ENCODE measurements at regions not wholly inside any gene's neighbourhood (a gene's known extent, or its start where the extent isn't known, plus 50 kb on each side); places are given as distances from the start of the nearest gene placed in this dataset.

DNA sequence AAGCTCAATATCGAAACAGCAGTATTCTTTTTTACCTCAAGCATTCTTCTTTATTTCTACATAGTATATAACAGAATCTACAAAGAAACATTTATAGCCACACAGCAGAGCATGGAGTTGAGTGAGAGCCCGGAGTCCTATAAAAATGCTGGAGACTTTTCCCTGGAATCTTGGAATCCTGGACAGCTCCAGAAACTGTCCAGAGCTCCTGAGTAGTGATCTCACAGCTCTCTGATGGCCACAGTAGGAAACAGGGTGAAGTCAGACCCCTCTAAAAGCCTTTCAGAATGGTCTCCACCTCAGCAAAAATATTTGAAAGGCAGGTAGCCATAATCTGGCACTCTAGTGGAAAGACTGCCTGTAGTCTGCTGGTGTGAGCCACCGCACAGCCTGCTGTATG, 149.3 kb upstream of the STXBP5 start:
- no peak overlapping the region for H3K4me3 ChIP-seq (ENCODE audit: low read length)
- H3K4me1 ChIP-seq (ENCODE audit: control insufficient read depth, low read depth, low read length): peaks cover 23% of the 10 kb centered on the region
- no peaks in the 10 kb centered on the region for H3K36me3 ChIP-seq (ENCODE audit: control insufficient read depth, low read depth, low read length)
- no peaks in the 10 kb centered on the region for H3K9me3 ChIP-seq (ENCODE audit: control insufficient read depth, low read depth, low read length)
- no peak overlapping the region for H3K27ac ChIP-seq (ENCODE audit: low read length)
- H3K27me3 ChIP-seq (ENCODE audit: control insufficient read depth, insufficient read depth, low read length): no peaks in the 10 kb centered on the region
- H3K9ac ChIP-seq (ENCODE audit: low read length): no peak overlapping the region

DNA sequence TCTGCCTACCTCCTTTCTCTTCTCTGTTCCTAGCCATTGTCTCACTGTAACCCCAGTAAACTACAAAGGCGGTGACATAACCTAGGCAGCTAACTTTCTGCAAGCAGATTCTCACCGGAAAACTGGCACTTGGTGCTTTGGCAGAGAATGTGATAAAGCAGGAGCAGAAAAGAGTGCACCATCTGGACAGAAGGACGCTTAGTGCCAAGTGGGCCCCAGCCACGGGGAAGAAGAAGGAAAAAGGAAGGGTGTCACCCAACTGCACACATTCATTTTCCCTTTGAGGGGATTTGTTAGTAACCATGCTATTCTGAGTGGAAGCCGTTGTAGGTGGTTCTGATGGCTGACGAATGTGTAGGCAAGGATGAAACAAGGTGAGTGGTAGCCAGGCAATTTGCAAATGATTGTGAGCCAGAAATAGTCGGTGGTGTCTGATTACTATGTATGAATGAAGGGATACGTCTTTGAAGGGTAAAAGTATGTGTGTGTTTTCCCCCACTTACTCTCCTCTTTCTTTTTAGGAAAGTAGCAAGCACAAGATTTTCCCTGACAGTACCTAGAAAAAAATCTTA, 148.3 kb upstream of the STXBP5 start:
- Histone ChIP-seq H3K27ac (ENCODE audit: low read length) (no peak overlapping the region), H3K9ac (ENCODE audit: low read length) (no peak overlapping the region), H3K36me3 (ENCODE audit: control insufficient read depth, low read depth, low read length) (no peaks in the 10 kb centered on the region)

DNA sequence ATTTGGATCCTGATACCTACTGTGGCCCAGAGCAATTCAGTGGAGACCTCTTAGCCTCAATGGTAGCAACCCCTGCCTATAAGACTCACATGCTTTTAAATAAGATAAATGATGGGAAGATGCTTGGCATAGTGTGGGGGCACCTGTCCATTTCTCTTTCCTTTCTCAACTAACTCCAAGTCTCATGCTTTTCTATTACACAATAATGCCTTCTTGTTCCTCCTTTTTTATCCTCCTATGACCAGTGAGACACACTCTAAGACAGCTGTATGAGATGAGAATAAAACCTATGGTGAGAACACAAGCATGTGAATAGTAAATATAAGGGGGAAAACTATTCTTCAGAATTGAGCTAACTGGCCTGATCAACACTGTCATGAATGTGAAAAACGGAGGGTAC, 147.0 kb upstream of the STXBP5 start:
- Histone ChIP-seq H3K4me1 (ENCODE audit: control insufficient read depth, low read depth, low read length) (peaks cover 23% of the 10 kb centered on the region), H3K27ac (ENCODE audit: low read length) (no peak overlapping the region), H3K36me3 (ENCODE audit: control insufficient read depth, low read depth, low read length) (no peaks in the 10 kb centered on the region), H3K4me3 (ENCODE audit: low read length) (no peak overlapping the region), H3K9ac (ENCODE audit: low read length) (no peak overlapping the region), H3K9me3 (ENCODE audit: control insufficient read depth, low read depth, low read length) (no peaks in the 10 kb centered on the region), H3K27me3 (ENCODE audit: control insufficient read depth, insufficient read depth, low read length) (no peaks in the 10 kb centered on the region)

More for the DNA sequence above, 148.3 kb upstream of the STXBP5 start:
- H3K4me1 ChIP-seq (ENCODE audit: control insufficient read depth, low read depth, low read length): peaks cover 23% of the 10 kb centered on the region
- H3K9me3 ChIP-seq (ENCODE audit: control insufficient read depth, low read depth, low read length): no peaks in the 10 kb centered on the region
- no peak overlapping the region for H3K4me3 ChIP-seq (ENCODE audit: low read length)
- H3K27me3 ChIP-seq (ENCODE audit: control insufficient read depth, insufficient read depth, low read length): no peaks in the 10 kb centered on the region

GRCh38 chr6:147057705-147058342, 146.4 kb upstream of the STXBP5 start:
- H3K36me3 ChIP-seq (ENCODE audit: control insufficient read depth, low read depth, low read length): no peaks in the 10 kb centered on the region
- H3K9ac ChIP-seq (ENCODE audit: low read length): no peak overlapping the region
- no peaks in the 10 kb centered on the region for H3K9me3 ChIP-seq (ENCODE audit: control insufficient read depth, low read depth, low read length)
- H3K27ac ChIP-seq (ENCODE audit: low read length): no peak overlapping the region
- no peak overlapping the region for H3K4me3 ChIP-seq (ENCODE audit: low read length)
- peaks cover 18% of the 10 kb centered on the region for H3K4me1 ChIP-seq (ENCODE audit: control insufficient read depth, low read depth, low read length)
- H3K27me3 ChIP-seq (ENCODE audit: control insufficient read depth, insufficient read depth, low read length): no peaks in the 10 kb centered on the region

DNA sequence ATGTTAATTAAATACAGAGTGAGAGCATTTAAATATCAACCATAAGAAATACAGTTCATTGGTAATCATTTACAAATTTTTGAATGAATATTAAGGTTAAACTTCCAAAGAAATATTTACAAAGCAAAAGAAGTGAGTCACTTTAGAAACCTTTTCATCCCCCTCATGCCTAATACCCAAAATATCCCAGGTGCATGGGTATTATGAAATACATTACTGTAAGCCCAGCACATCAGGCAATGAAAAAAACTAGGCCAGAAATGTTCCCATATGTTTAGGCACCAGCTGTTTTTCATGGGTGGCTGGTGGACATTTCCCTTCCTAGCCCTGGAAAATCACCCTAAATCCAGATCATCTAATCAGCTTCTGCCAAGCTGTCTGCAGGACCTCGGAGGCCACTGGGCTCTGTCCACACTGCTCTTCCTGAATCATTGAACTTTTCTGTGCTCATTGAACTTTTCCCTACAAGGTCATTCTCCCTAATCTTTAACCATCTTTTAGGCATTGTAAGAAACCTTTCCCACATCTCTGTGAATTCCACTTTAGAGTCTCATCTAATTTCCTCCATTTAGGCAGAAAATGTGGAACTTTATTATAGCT, 145.3 kb upstream of the STXBP5 start:
- Histone ChIP-seq H3K27ac (ENCODE audit: low read length) (no peak overlapping the region), H3K27me3 (ENCODE audit: control insufficient read depth, insufficient read depth, low read length) (no peaks in the 10 kb centered on the region), H3K9ac (ENCODE audit: low read length) (no peak overlapping the region), H3K4me3 (ENCODE audit: low read length) (no peak overlapping the region), H3K36me3 (ENCODE audit: control insufficient read depth, low read depth, low read length) (no peaks in the 10 kb centered on the region), H3K4me1 (ENCODE audit: control insufficient read depth, low read depth, low read length) (peaks cover 12% of the 10 kb centered on the region), H3K9me3 (ENCODE audit: control insufficient read depth, low read depth, low read length) (no peaks in the 10 kb centered on the region)

GRCh38 chr6:147060636-147061035, 143.6 kb upstream of the STXBP5 start:
- no peak overlapping the region for H3K27ac ChIP-seq (ENCODE audit: low read length)
- H3K9ac ChIP-seq (ENCODE audit: low read length): no peak overlapping the region
- H3K9me3 ChIP-seq (ENCODE audit: control insufficient read depth, low read depth, low read length): no peaks in the 10 kb centered on the region
- no peaks in the 10 kb centered on the region for H3K27me3 ChIP-seq (ENCODE audit: control insufficient read depth, insufficient read depth, low read length)
- peaks cover 4% of the 10 kb centered on the region for H3K4me1 ChIP-seq (ENCODE audit: control insufficient read depth, low read depth, low read length)
- no peaks in the 10 kb centered on the region for H3K36me3 ChIP-seq (ENCODE audit: control insufficient read depth, low read depth, low read length)
- H3K4me3 ChIP-seq (ENCODE audit: low read length): no peak overlapping the region

- Histone ChIP-seq H3K4me1 (ENCODE audit: control insufficient read depth, low read depth, low read length) (no peaks in the 10 kb centered on the region), H3K36me3 (ENCODE audit: control insufficient read depth, low read depth, low read length) (no peaks in the 10 kb centered on the region), H3K9ac (ENCODE audit: low read length) (no peak overlapping the region), H3K9me3 (ENCODE audit: control insufficient read depth, low read depth, low read length) (no peaks in the 10 kb centered on the region), H3K4me3 (ENCODE audit: low read length) (no peak overlapping the region), H3K27me3 (ENCODE audit: control insufficient read depth, insufficient read depth, low read length) (no peaks in the 10 kb centered on the region), H3K27ac (ENCODE audit: low read length) (no peak overlapping the region)
Measured at GRCh38 chr6:147061252-147061651, 143.0 kb upstream of the STXBP5 start.

DNA sequence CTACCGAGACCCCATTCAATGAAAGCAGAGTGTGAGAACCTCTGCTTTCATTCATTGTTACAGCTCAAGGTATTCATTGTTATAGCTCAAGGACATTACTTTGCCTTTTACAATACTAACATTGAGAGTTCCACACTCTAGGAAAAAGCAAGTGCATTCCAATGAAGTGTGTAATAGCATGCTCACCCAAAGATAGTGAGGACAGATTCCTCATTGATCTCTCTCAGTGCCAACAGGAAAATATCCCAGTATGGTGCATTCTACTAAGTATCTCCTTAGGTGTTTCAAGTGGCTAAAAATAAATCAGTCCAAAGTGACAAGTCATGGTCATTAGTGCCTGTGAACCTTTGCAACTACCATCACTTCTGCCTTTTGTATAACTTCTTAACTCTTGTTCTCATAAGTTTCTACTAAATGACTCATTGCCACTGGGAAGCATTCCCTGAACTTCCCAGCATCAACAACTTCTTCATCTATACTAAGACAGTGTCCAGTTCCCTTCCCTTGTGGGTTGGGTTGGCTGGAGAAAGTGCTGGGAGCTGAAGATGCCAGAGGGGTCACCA, 140.7 kb upstream of the STXBP5 start:
- H3K4me3 ChIP-seq (ENCODE audit: low read length): no peak overlapping the region
- no peak overlapping the region for H3K27ac ChIP-seq (ENCODE audit: low read length)
- no peak overlapping the region for H3K9ac ChIP-seq (ENCODE audit: low read length)
- H3K36me3 ChIP-seq (ENCODE audit: control insufficient read depth, low read depth, low read length): no peaks in the 10 kb centered on the region
- no peaks in the 10 kb centered on the region for H3K4me1 ChIP-seq (ENCODE audit: control insufficient read depth, low read depth, low read length)
- H3K9me3 ChIP-seq (ENCODE audit: control insufficient read depth, low read depth, low read length): no peaks in the 10 kb centered on the region
- H3K27me3 ChIP-seq (ENCODE audit: control insufficient read depth, insufficient read depth, low read length): no peaks in the 10 kb centered on the region

DNA sequence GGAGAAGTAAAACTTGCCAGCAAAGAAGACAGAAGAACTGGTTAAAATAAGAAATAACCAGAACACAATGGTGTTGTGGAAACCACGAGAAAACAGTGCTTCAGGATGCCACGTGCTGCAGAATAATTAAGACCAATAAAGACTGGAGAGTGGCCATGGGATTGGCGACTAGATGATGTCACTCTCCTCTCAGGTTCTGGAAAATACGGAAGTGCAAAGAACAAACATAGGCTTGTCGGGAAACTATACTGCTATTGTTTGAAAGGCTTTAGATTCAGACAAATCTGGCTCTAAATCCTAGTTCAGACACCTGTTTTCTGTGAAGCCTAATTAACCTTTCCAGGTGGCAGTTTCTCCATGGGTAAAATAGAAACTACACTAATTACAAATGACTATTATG, 138.4 kb upstream of the STXBP5 start:
- no peaks in the 10 kb centered on the region for H3K27me3 ChIP-seq (ENCODE audit: control insufficient read depth, insufficient read depth, low read length)
- no peak overlapping the region for H3K4me3 ChIP-seq (ENCODE audit: low read length)
- no peaks in the 10 kb centered on the region for H3K36me3 ChIP-seq (ENCODE audit: control insufficient read depth, low read depth, low read length)

GRCh38 chr6:147067184-147067583, 137.0 kb upstream of the STXBP5 start:
- H3K9me3 ChIP-seq (ENCODE audit: control insufficient read depth, low read depth, low read length): peaks cover 5% of the 10 kb centered on the region
- H3K27me3 ChIP-seq (ENCODE audit: control insufficient read depth, insufficient read depth, low read length): no peaks in the 10 kb centered on the region
- no peaks in the 10 kb centered on the region for H3K4me1 ChIP-seq (ENCODE audit: control insufficient read depth, low read depth, low read length)
- no peak overlapping the region for H3K27ac ChIP-seq (ENCODE audit: low read length)
- H3K36me3 ChIP-seq (ENCODE audit: control insufficient read depth, low read depth, low read length): no peaks in the 10 kb centered on the region
- no peak overlapping the region for H3K9ac ChIP-seq (ENCODE audit: low read length)
- H3K4me3 ChIP-seq (ENCODE audit: low read length): no peak overlapping the region

More for the DNA sequence above, 138.4 kb upstream of the STXBP5 start:
- Histone ChIP-seq H3K9me3 (ENCODE audit: control insufficient read depth, low read depth, low read length) (peaks cover 5% of the 10 kb centered on the region), H3K9ac (ENCODE audit: low read length) (no peak overlapping the region), H3K27ac (ENCODE audit: low read length) (no peak overlapping the region), H3K4me1 (ENCODE audit: control insufficient read depth, low read depth, low read length) (no peaks in the 10 kb centered on the region)

GRCh38 chr6:147071776-147072175, 132.4 kb upstream of the STXBP5 start:
- H3K9me3 ChIP-seq (ENCODE audit: control insufficient read depth, low read depth, low read length): peaks cover 5% of the 10 kb centered on the region
- no peak overlapping the region for H3K9ac ChIP-seq (ENCODE audit: low read length)
- H3K27me3 ChIP-seq (ENCODE audit: control insufficient read depth, insufficient read depth, low read length): no peaks in the 10 kb centered on the region
- H3K4me3 ChIP-seq (ENCODE audit: low read length): no peak overlapping the region
- no peaks in the 10 kb centered on the region for H3K36me3 ChIP-seq (ENCODE audit: control insufficient read depth, low read depth, low read length)
- H3K27ac ChIP-seq (ENCODE audit: low read length): no peak overlapping the region
- no peaks in the 10 kb centered on the region for H3K4me1 ChIP-seq (ENCODE audit: control insufficient read depth, low read depth, low read length)

DNA sequence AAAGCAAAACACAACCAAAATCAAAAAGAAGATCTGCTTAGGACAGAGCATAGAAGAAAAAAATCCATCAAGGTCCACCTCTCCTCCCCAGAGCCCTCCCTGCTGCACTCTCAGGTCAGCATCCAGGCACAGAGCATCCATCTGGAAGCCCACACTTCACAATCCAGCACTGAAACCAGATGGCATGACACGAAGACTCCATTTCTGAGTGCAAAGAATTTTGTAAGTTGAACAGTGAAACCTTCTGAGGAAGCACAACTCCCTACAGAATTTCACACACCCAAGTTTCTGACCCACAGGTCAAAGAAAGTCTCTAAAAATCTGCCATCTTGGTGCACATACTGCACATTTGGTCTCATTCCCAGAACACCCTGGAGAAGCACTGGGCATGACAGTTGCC, 128.8 kb upstream of the STXBP5 start:
- no peaks in the 10 kb centered on the region for H3K9me3 ChIP-seq (ENCODE audit: control insufficient read depth, low read depth, low read length)
- no peak overlapping the region for H3K4me3 ChIP-seq (ENCODE audit: low read length)
- H3K27me3 ChIP-seq (ENCODE audit: control insufficient read depth, insufficient read depth, low read length): no peaks in the 10 kb centered on the region
- no peak overlapping the region for H3K9ac ChIP-seq (ENCODE audit: low read length)
- no peaks in the 10 kb centered on the region for H3K36me3 ChIP-seq (ENCODE audit: control insufficient read depth, low read depth, low read length)
- H3K27ac ChIP-seq (ENCODE audit: low read length): no peak overlapping the region
- H3K4me1 ChIP-seq (ENCODE audit: control insufficient read depth, low read depth, low read length): peaks cover 3% of the 10 kb centered on the region
